Neuron (in vitro differentiated cells): ENCODE measurements at regions not wholly inside any gene's neighbourhood (a gene's known extent, or its start where the extent isn't known, plus 50 kb on each side); places are given as distances from the start of the nearest gene placed in this dataset.

Experiments used
- H2AFZ ChIP-seq: one replicate; pipeline ENCODE4 v1.6.1; 2013; ENCODE audit warnings: low read depth, mild to moderate bottlenecking, inconsistent platforms, low read length, moderate library complexity
- H3K27me3 ChIP-seq: one replicate; pipeline ENCODE4 v1.6.1; 2013; ENCODE audit warnings: low read length; ENCODE audit not compliant: insufficient read depth
- H3K36me3 ChIP-seq: one replicate; pipeline ENCODE4 v1.6.1; 2013; ENCODE audit warnings: low read length; ENCODE audit not compliant: insufficient read depth
- H3K4me1 ChIP-seq: one replicate; pipeline ENCODE4 v1.6.1; 2013; ENCODE audit warnings: low read length; ENCODE audit not compliant: insufficient read depth
- H3K4me3 ChIP-seq: 2 replicates; pipeline ENCODE4 v1.5.1; 2013; ENCODE audit warnings: mild to moderate bottlenecking, low read length, moderate library complexity
- H3K9me3 ChIP-seq: one replicate; pipeline ENCODE4 v1.6.1; 2013; ENCODE audit warnings: low read length

GRCh38 chr16:86306811-86307513, 203.4 kb upstream of the FOXF1 start:
- peaks cover 3% of the 10 kb centered on the region for H3K27me3 ChIP-seq
- H3K9me3 ChIP-seq: no peaks in the 10 kb centered on the region
- no peaks in the 10 kb centered on the region for H3K4me1 ChIP-seq
- H2AFZ ChIP-seq: no peak overlapping the region
- H3K36me3 ChIP-seq: no peaks in the 10 kb centered on the region
- no peak overlapping the region for H3K4me3 ChIP-seq

DNA sequence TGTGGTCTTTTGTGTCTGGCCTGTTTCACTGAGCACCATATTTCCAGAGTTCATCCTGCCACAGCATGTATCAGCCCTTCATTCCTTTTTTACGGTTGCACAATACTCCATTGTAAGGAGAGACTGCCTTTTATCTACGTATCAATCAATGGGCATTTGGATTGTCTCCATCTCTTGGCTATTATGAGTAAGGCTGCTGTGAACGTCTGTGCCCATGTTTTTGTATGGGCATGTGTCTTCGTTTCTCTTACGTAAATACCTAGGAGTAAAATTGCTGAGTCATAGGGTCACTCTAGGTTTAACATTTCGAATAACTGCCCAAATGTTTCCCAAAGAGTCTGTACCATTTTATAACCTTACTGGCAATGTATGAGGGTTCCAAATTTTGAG, 202.8 kb upstream of the FOXF1 start:
- Histone ChIP-seq H2AFZ (no peak overlapping the region), H3K27me3 (peaks cover 3% of the 10 kb centered on the region), H3K4me3 (no peak overlapping the region), H3K9me3 (no peaks in the 10 kb centered on the region), H3K4me1 (no peaks in the 10 kb centered on the region), H3K36me3 (no peaks in the 10 kb centered on the region)

DNA sequence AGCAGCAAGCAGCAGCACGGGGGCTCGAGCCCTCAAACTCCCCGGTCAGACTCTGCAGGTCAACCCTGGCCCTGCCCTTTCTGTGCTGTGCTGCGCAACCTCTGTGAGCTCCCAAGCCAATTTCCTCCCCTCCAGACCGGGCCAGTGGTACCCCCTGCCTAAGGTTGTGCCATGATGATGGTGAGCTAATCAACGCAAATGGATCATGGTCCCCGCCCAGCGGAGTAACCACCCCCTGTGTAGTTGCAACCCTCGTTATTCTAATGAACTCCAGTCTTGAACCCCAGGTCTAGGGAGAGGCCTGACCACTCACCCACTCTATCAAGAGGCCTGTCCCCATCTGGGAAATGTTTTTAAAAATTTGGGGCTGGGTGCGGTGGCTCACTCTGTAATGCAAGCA, 201.8 kb upstream of the FOXF1 start:
- Histone ChIP-seq H3K36me3 (no peaks in the 10 kb centered on the region), H2AFZ (no peak overlapping the region), H3K4me1 (no peaks in the 10 kb centered on the region), H3K27me3 (peaks cover 3% of the 10 kb centered on the region), H3K9me3 (no peaks in the 10 kb centered on the region), H3K4me3 (no peak overlapping the region)

- Histone ChIP-seq H2AFZ (no peak overlapping the region), H3K4me1 (no peaks in the 10 kb centered on the region), H3K27me3 (peaks cover 3% of the 10 kb centered on the region), H3K4me3 (no peak overlapping the region), H3K36me3 (no peaks in the 10 kb centered on the region), H3K9me3 (no peaks in the 10 kb centered on the region)
Measured at GRCh38 chr16:86313631-86314030, 196.7 kb upstream of the FOXF1 start.

GRCh38 chr16:86314402-86315025, 195.8 kb upstream of the FOXF1 start:
- Histone ChIP-seq H3K9me3 (no peaks in the 10 kb centered on the region), H3K36me3 (no peaks in the 10 kb centered on the region), H3K4me3 (no peak overlapping the region), H2AFZ (no peak overlapping the region), H3K27me3 (peaks cover 3% of the 10 kb centered on the region), H3K4me1 (no peaks in the 10 kb centered on the region)

- Histone ChIP-seq H3K9me3 (no peaks in the 10 kb centered on the region), H3K36me3 (no peaks in the 10 kb centered on the region), H3K4me3 (no peak overlapping the region), H3K4me1 (no peaks in the 10 kb centered on the region), H3K27me3 (peaks cover 6% of the 10 kb centered on the region), H2AFZ (no peak overlapping the region)
Measured at GRCh38 chr16:86316967-86317812, 193.1 kb upstream of the FOXF1 start.

GRCh38 chr16:86317813-86318650, 192.3 kb upstream of the FOXF1 start:
- H3K36me3 ChIP-seq: no peaks in the 10 kb centered on the region
- peaks cover 6% of the 10 kb centered on the region for H3K27me3 ChIP-seq
- H3K9me3 ChIP-seq: no peaks in the 10 kb centered on the region
- no peaks in the 10 kb centered on the region for H3K4me1 ChIP-seq
- no peak overlapping the region for H2AFZ ChIP-seq
- no peak overlapping the region for H3K4me3 ChIP-seq

DNA sequence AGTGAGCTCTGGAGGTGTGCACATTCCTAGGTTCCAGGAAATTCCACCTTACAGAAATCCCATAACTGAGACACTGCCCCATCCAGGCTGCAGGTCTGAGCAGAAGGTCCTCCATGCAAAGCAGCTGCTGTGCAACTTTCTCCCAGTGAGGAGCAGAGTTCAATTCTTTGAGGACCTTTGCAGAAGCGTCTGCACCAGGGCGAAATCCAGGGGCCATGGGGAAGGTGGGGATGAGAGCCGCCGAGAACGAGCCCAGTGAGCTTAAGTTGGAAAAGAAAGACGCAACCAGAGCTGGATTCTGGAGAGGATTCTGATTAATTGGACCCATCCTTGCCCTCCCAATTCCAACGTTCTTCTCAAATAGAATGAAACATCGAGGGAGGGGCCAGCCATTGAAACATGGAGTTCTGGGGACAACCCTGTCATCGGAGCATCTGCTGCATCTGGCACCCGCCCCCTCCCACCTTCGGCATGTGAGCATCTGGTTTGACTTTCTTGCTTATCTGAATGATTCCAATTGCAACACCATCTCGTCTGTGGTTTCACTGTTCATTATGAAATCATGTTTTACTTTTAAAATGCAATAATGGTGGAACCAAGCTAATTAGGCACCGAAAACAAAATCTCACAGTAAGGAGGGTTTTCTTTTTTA, 190.6 kb upstream of the FOXF1 start:
- no peaks in the 10 kb centered on the region for H3K4me1 ChIP-seq
- no peak overlapping the region for H2AFZ ChIP-seq
- H3K9me3 ChIP-seq: no peaks in the 10 kb centered on the region
- no peaks in the 10 kb centered on the region for H3K36me3 ChIP-seq
- peaks cover 8% of the 10 kb centered on the region for H3K27me3 ChIP-seq
- no peak overlapping the region for H3K4me3 ChIP-seq

GRCh38 chr16:86320237-86320595, 190.1 kb upstream of the FOXF1 start:
- H2AFZ ChIP-seq: no peak overlapping the region
- peaks cover 8% of the 10 kb centered on the region for H3K27me3 ChIP-seq
- H3K4me3 ChIP-seq: no peak overlapping the region
- no peaks in the 10 kb centered on the region for H3K4me1 ChIP-seq
- H3K36me3 ChIP-seq: no peaks in the 10 kb centered on the region
- no peaks in the 10 kb centered on the region for H3K9me3 ChIP-seq

- Histone ChIP-seq H3K27me3 (peaks cover 8% of the 10 kb centered on the region), H2AFZ (no peak overlapping the region), H3K4me3 (no peak overlapping the region), H3K4me1 (no peaks in the 10 kb centered on the region), H3K9me3 (no peaks in the 10 kb centered on the region), H3K36me3 (no peaks in the 10 kb centered on the region)
Measured at GRCh38 chr16:86321491-86321890, 188.8 kb upstream of the FOXF1 start.

- peaks cover 10% of the 10 kb centered on the region for H3K27me3 ChIP-seq
- H3K4me3 ChIP-seq: no peak overlapping the region
- H3K9me3 ChIP-seq: no peaks in the 10 kb centered on the region
- H2AFZ ChIP-seq: no peak overlapping the region
- no peaks in the 10 kb centered on the region for H3K4me1 ChIP-seq
- H3K36me3 ChIP-seq: no peaks in the 10 kb centered on the region
Measured at GRCh38 chr16:86322283-86322682, 188.0 kb upstream of the FOXF1 start.

GRCh38 chr16:86322806-86323205, 187.5 kb upstream of the FOXF1 start:
- H3K27me3 ChIP-seq: peaks cover 11% of the 10 kb centered on the region
- no peaks in the 10 kb centered on the region for H3K9me3 ChIP-seq
- H3K4me1 ChIP-seq: no peaks in the 10 kb centered on the region
- H3K36me3 ChIP-seq: no peaks in the 10 kb centered on the region
- H3K4me3 ChIP-seq: no peak overlapping the region
- no peak overlapping the region for H2AFZ ChIP-seq
